Esophagus squamous epithelium (tissue), 5 donors: ENCODE measurements at regions not wholly inside any gene's neighbourhood (a gene's known extent, or its start where the extent isn't known, plus 50 kb on each side); places are given as distances from the start of the nearest gene placed in this dataset.

Experiments
- DNase-seq: peaks from one replicate; lab custom pipeline; 2025; lab: John Stamatoyannopoulos, UW
- H3K27ac ChIP-seq, 4 donors: fragments of 200-600 bp; sonication (generic); one replicate each; pipeline ENCODE4 v1.5.1; 2016 to 2019; ENCODE audit warnings: mild to moderate bottlenecking in 1 of 4
- H3K27me3 ChIP-seq, 4 donors: fragments of 200-600 bp; sonication (generic); 1 replicate in 3 of 4; 2 replicates in 1 of 4; pipeline versions ENCODE4 v1.5.1 to v1.6.0; 2017 to 2021; ENCODE audit warnings: antibody characterized with exemption in 1 of 4
- H3K36me3 ChIP-seq, 3 donors: fragments of 200-600 bp; sonication (generic); one replicate each; pipeline ENCODE4 v1.5.1; 2016 to 2019
- H3K4me1 ChIP-seq, 3 donors: fragments of 200-600 bp; sonication (generic); one replicate each; pipeline ENCODE4 v1.5.1; 2017 to 2019
- H3K4me3 ChIP-seq, 4 donors: fragments of 200-600 bp; sonication (generic); 1 replicate in 3 of 4; 2 replicates in 1 of 4; pipeline ENCODE4 v1.5.1; 2016 to 2019; ENCODE audit warnings: mild to moderate bottlenecking in 2 of 4, moderate library complexity in 1 of 4
- H3K9me3 ChIP-seq, 3 donors: fragments of 200-600 bp; sonication (generic); one replicate each; pipeline ENCODE4 v1.5.1; 2016 to 2019
- POLR2A ChIP-seq, 4 donors: fragments of 450-650 bp; IDR thresholded peaks; one replicate each; pipeline ENCODE4 v1.6.1; 2017; ENCODE audit warnings: antibody characterized with exemption in 4 of 4, mild to moderate bottlenecking in 4 of 4, moderate library complexity in 3 of 4
- WGBS, 2 donors: methylation state at CpG; one replicate each; pipeline ENCODE4 v1.1.5; 2018; 5-methylcytosine and 5-hydroxymethylcytosine counted together
- intact Hi-C: fragments of 100-400 bp; cut with DNase I; formaldehyde crosslinking; loops from one replicate; pipeline ENCODE4 v1.15.0; 2022
- TF ChIP-seq, protein P1 (sequence below), 6 experiments: fragments of 450-650 bp in 4 of 6; fragments of 200-600 bp in 2 of 6; sonication (generic) in 2 of 6; IDR thresholded peaks; one replicate each; pipeline ENCODE4 v1.5.1; 2016 to 2019; ENCODE audit warnings: antibody characterized with exemption in 6 of 6, mild to moderate bottlenecking in 4 of 6, moderate library complexity in 4 of 6
- donor health status: DM: yes; HTN: yes; CAD: no.

DNA sequence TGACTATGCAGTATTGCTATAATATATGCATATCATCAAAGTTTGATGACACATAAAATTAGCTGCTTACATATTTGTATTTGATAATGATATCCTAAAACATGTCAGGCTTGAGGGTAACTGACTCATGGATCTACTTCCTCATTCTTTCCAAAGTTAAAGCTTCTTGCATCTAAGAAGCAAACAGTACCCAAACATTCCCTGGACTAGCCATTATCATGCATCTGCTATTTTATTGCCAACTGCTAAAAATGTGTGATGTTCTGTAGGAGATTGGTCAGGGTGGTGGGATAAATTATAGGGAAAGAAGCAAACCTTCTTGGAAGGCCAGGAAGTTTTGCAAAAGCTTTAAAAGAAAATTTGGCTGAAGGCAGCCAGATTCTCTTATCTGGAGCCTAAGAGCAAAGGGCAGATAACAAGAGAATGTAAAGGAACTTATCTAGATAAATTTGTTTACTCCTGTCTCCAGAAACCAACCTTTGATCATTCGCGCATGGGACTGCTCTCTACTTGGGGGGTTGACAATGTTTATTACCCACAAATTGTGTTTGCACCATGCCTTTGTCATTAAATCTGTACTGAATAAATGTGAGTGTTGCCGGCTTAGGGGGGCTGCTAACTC, 604.1 kb upstream of the TLE4 start:
- Histone ChIP-seq H3K27ac (no peak overlapping the region), H3K9me3 (no peaks in the 10 kb centered on the region), H3K27me3 (no peaks in the 10 kb centered on the region), H3K4me3 (no peak overlapping the region), H3K4me1 (no peaks in the 10 kb centered on the region), H3K36me3 (no peaks in the 10 kb centered on the region)
- TF ChIP-seq, protein P1, sequence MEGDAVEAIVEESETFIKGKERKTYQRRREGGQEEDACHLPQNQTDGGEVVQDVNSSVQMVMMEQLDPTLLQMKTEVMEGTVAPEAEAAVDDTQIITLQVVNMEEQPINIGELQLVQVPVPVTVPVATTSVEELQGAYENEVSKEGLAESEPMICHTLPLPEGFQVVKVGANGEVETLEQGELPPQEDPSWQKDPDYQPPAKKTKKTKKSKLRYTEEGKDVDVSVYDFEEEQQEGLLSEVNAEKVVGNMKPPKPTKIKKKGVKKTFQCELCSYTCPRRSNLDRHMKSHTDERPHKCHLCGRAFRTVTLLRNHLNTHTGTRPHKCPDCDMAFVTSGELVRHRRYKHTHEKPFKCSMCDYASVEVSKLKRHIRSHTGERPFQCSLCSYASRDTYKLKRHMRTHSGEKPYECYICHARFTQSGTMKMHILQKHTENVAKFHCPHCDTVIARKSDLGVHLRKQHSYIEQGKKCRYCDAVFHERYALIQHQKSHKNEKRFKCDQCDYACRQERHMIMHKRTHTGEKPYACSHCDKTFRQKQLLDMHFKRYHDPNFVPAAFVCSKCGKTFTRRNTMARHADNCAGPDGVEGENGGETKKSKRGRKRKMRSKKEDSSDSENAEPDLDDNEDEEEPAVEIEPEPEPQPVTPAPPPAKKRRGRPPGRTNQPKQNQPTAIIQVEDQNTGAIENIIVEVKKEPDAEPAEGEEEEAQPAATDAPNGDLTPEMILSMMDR (IDR thresholded peaks at IDR 0.05), result no peak
- TF ChIP-seq POLR2A (IDR thresholded peaks at IDR 0.05), result no peak
- intact Hi-C loops, result no loop called here
- WGBS, 2 donors, result 85 to 91% methylated on average over 3 of the region's 3 CpGs
- DNase-seq, result no peak

DNA sequence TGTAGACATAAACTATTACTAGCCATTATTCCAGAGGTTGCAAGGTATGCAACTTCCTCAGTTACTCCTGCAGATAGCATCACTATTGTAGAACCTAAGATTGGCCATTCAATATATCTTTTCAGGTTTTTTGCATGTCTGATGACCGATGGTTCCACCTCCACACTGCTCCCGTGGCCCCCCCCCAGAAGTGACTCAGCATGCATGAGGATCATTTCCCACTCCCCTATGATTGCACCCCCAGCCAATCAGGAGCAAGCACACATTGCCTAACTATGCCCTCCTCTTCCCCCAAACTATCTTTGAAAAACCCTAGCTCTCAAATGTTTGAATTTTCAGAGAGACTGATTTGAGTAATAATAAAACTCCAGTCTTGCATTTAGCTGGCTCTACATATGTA, 601.4 kb upstream of the TLE4 start:
- Histone ChIP-seq H3K4me3 (no peak overlapping the region), H3K27ac (no peak overlapping the region), H3K9me3 (no peaks in the 10 kb centered on the region), H3K27me3 (no peaks in the 10 kb centered on the region), H3K4me1 (no peaks in the 10 kb centered on the region), H3K36me3 (no peaks in the 10 kb centered on the region)
- TF ChIP-seq POLR2A (IDR thresholded peaks at IDR 0.05), result no peak
- TF ChIP-seq, protein P1 (IDR thresholded peaks at IDR 0.05), result no peak
- intact Hi-C loops, result no loop called here
- WGBS, 2 donors, result 65 to 71% methylated on average over 2 of the region's 2 CpGs
- DNase-seq, result no peak

DNA sequence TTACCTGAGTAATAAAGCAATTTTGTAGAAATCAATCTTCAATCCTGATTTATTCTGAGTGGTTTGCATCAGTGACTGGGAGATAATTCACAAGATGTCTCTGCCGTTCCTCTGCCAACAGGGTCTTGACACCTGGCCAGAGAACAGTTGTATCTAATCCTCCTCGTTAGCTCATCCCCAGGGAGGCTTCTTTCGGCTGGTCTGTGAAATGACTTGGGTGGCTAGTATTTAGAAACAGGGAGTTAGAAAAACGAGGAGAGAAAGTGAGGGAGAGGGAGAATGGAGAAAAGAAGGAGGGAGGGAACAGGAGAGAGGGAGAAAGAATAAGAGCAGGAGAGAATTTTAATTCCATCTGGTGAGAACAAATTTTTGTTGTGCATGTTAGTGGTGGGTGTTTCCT, 600.2 kb upstream of the TLE4 start:
- no peak overlapping the region for H3K27ac ChIP-seq
- H3K36me3 ChIP-seq, result no peaks in the 10 kb centered on the region
- WGBS, 2 donors, result 20 to 36% methylated on average over 4 of the region's 4 CpGs
- intact Hi-C loops, result no loop called here
- no peak for TF ChIP-seq POLR2A (IDR thresholded peaks at IDR 0.05)
- TF ChIP-seq, protein P1 (IDR thresholded peaks at IDR 0.05), result no peak
- no peaks in the 10 kb centered on the region for H3K4me1 ChIP-seq
- no peaks in the 10 kb centered on the region for H3K9me3 ChIP-seq
- no peak overlapping the region for H3K4me3 ChIP-seq
- H3K27me3 ChIP-seq, result no peaks in the 10 kb centered on the region
- no peak for DNase-seq

DNA sequence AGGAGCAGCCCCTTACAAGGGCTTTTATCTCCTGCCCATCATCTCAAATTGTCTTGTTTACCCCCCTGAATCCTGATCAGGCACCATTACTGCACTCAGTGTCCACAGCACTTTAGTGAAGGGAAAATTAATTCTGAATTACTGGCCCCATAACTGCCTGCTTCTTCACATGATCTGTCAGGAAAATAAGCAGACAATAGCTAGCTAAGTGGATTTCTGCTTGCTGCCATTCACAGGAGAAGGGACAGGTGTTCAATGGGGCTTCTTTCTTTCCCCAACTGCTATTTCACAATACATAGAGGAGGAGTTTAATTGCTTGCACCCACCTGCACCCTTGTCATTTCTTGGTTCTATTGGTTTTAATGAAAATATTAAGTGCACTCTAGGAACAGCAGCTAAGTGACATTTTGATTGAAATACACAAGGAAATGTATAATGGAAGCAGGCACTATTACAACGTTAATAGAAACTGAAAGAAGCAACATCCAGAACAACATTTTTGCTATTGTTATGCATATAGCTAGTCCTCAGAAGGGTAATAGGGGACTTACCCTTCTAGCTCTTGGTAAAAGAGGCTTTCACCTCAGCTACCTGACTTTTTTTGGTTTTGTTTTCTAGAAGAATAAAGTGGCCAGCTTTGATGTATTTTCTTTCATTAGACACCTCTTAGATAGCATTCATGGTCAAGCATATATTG, 599.3 kb upstream of the TLE4 start:
- Histone ChIP-seq H3K4me3 (no peak overlapping the region), H3K36me3 (no peaks in the 10 kb centered on the region), H3K27me3 (no peaks in the 10 kb centered on the region), H3K4me1 (no peaks in the 10 kb centered on the region), H3K9me3 (no peaks in the 10 kb centered on the region), H3K27ac (no peak overlapping the region)
- no peak for DNase-seq
- TF ChIP-seq, protein P1 (IDR thresholded peaks at IDR 0.05), result no peak
- no peak for TF ChIP-seq POLR2A (IDR thresholded peaks at IDR 0.05)
- WGBS, 2 donors, result 0 to 11% methylated on average over 1 of the region's 1 CpG
- intact Hi-C loops, result no loop called here

DNA sequence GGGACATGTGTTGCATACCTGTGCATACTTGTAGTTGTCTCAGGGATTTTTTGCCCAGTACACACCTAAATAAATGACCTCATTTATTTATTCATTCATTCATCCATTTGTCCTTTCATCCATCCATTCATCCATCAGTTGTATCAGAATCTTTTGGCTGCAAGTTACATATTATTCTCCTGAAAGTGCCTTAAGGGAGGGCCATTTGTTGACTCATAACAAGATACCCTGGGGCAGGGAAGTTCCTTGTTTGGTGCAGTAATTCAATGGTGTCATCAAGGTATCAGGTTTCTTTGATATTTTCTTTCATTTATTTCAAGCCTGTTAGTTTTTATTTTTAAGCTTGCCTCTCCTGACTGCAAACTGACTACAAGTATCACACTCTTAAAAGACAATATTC, 597.9 kb upstream of the TLE4 start:
- H3K27ac ChIP-seq, result no peak overlapping the region
- TF ChIP-seq POLR2A (IDR thresholded peaks at IDR 0.05), result no peak
- TF ChIP-seq, protein P1 (IDR thresholded peaks at IDR 0.05), result no peak
- no peaks in the 10 kb centered on the region for H3K9me3 ChIP-seq
- H3K4me3 ChIP-seq, result no peak overlapping the region
- intact Hi-C loops, result no loop called here
- no peaks in the 10 kb centered on the region for H3K27me3 ChIP-seq
- H3K36me3 ChIP-seq, result no peaks in the 10 kb centered on the region
- DNase-seq, result no peak
- no peaks in the 10 kb centered on the region for H3K4me1 ChIP-seq
